SK-N-SH (cell line): ENCODE measurements at regions not wholly inside any gene's neighbourhood (a gene's known extent, or its start where the extent isn't known, plus 50 kb on each side); places are given as distances from the start of the nearest gene placed in this dataset.

Experiments
- CHD2 ChIP-seq: fragments of 150-350 bp; IDR thresholded peaks from 2 replicates; pipeline ENCODE4 v1.6.1; 2018; ENCODE audit warnings: low read length; ENCODE audit not compliant: partially characterized antibody
- CTCF ChIP-seq: fragments of 200-600 bp; sonication (generic); IDR thresholded peaks from 2 replicates; pipeline ENCODE4 v1.6.1; 2017; ENCODE audit warnings: antibody characterized with exemption, mild to moderate bottlenecking, moderate library complexity
- ELF1 ChIP-seq: IDR thresholded peaks from 2 replicates; pipeline ENCODE4 v1.4.0; 2012
- EP300 ChIP-seq, 2 experiments: IDR thresholded peaks; 2 replicates each; pipeline versions ENCODE4 v1.4.0 to v1.6.1; 2012; ENCODE audit warnings: borderline replicate concordance in 1 of 2, low read depth in 1 of 2, low read length in 1 of 2
- EZH2phosphoT487 ChIP-seq: fragments of 200-600 bp; sonication (generic); IDR thresholded peaks from 2 replicates; pipeline ENCODE4 v1.6.1; 2017; ENCODE audit warnings: low read depth, mixed run types, mild to moderate bottlenecking, antibody characterized with exemption, moderate library complexity, borderline replicate concordance
- GABPA ChIP-seq: IDR thresholded peaks from 2 replicates; pipeline ENCODE4 v1.4.0; 2012; ENCODE audit warnings: low read depth, mild to moderate bottlenecking
- JUND ChIP-seq: IDR thresholded peaks from 2 replicates; pipeline ENCODE4 v1.4.0; 2012
- MXI1 ChIP-seq: IDR thresholded peaks from 2 replicates; pipeline ENCODE4 v1.6.1; 2012; ENCODE audit warnings: mild to moderate bottlenecking, low read depth, low read length, improper control_type of control experiment
- PBX3 ChIP-seq: IDR thresholded peaks from 2 replicates; pipeline ENCODE4; 2012
- POLR2AphosphoS5 ChIP-seq: IDR thresholded peaks from 2 replicates; pipeline ENCODE4 v1.6.1; 2012; ENCODE audit warnings: low read depth, low read length
- RCOR1 ChIP-seq: fragments of 150-350 bp; IDR thresholded peaks from 2 replicates; pipeline ENCODE4 v1.6.1; 2017; ENCODE audit warnings: antibody characterized with exemption, low read length
- REST ChIP-seq: IDR thresholded peaks from 2 replicates; pipeline ENCODE4 v1.6.1; 2012; ENCODE audit warnings: mild to moderate bottlenecking, low read depth, low read length, moderate library complexity
- RFX5 ChIP-seq: IDR thresholded peaks from 2 replicates; pipeline ENCODE4 v1.6.1; 2012; ENCODE audit warnings: mild to moderate bottlenecking, improper control_type of control experiment, low read length
- TAF1 ChIP-seq: IDR thresholded peaks from 2 replicates; pipeline ENCODE4 v1.6.1; 2012; ENCODE audit warnings: low read depth, mild to moderate bottlenecking, low read length, moderate library complexity, borderline replicate concordance

- no peak for TF ChIP-seq CTCF
- TF ChIP-seq RCOR1, result no peak
- no peak for TF ChIP-seq JUND
- TF ChIP-seq REST, result no peak
- TF ChIP-seq EP300 (IDR thresholded peaks at IDR 0.05; ENCODE audit: borderline replicate concordance in 1 of 2, low read depth in 1 of 2, low read length in 1 of 2), result no peak
- TF ChIP-seq TAF1, result no peak
- no peak for TF ChIP-seq POLR2AphosphoS5
- TF ChIP-seq GABPA, result no peak
- no peak for TF ChIP-seq EZH2phosphoT487
- TF ChIP-seq CHD2, result no peak
- no peak for TF ChIP-seq MXI1
- TF ChIP-seq PBX3, result no peak
- no peak for TF ChIP-seq ELF1
- no peak for TF ChIP-seq RFX5
These were observed 345.4 kb downstream of the CDH9 start for GRCh38 chr5:26692952-26693351.
